ENCODE measurements at regions not wholly inside any gene's neighbourhood (a gene's known extent, or its start where the extent isn't known, plus 50 kb on each side); places are given as distances from the start of the nearest gene placed in this dataset.

- ChIA-PET POLR2A (no interaction called here), CTCF (no interaction called here)
These were observed 67.4 kb upstream of the CLDN10 start for GRCh38 chr13:95485045-95485517.

- CTCF ChIA-PET: interaction anchor here (0.7 kb wide), 1 partner anchor 284 kb away, joined by 3 read pairs; no protein-coding TSS in a partner anchor
- POLR2A ChIA-PET: no interaction called here
These were observed 66.9 kb upstream of the CLDN10 start for GRCh38 chr13:95485518-95486144.

GRCh38 chr13:95492044-95492801 lies 60.3 kb upstream of the CLDN10 start:
- POLR2A ChIA-PET: no interaction called here

GRCh38 chr13:95494082-95494681 lies 58.3 kb upstream of the CLDN10 start:
- ChIA-PET CTCF (interaction anchor here (0.8 kb wide), 1 partner anchor 19 kb away, joined by 3 read pairs; no protein-coding TSS in a partner anchor), POLR2A (no interaction called here)

More at GRCh38 chr13:95492044-95492801, 60.3 kb upstream of the CLDN10 start:
- CTCF ChIA-PET: no interaction called here

- CTCF ChIA-PET: no interaction called here
- POLR2A ChIA-PET: no interaction called here
These were observed 56.0 kb upstream of the CLDN10 start for GRCh38 chr13:95496485-95496884.

- ChIA-PET CTCF (no interaction called here), POLR2A (no interaction called here)
These were observed 55.1 kb upstream of the CLDN10 start for GRCh38 chr13:95497381-95497807.

- CTCF ChIA-PET: no interaction called here
- POLR2A ChIA-PET: no interaction called here
These were observed 53.6 kb upstream of the CLDN10 start for GRCh38 chr13:95498886-95499285.

- ChIA-PET CTCF (no interaction called here), POLR2A (no interaction called here)
These were observed 52.5 kb upstream of the CLDN10 start for GRCh38 chr13:95499811-95500712.

- ChIA-PET POLR2A (no interaction called here), CTCF (no interaction called here)
These were observed 50.3 kb upstream of the CLDN10 start for GRCh38 chr13:95502216-95502615.
